ENCODE measurements at regions not wholly inside any gene's neighbourhood (a gene's known extent, or its start where the extent isn't known, plus 50 kb on each side); places are given as distances from the start of the nearest gene placed in this dataset.

GRCh38 chr10:31147210-31147608 lies 115.5 kb upstream of the ZNF438 start:
- DNase-seq = no peak

- no peak for DNase-seq
These were observed 117.3 kb upstream of the ZNF438 start for GRCh38 chr10:31148951-31149350.

DNA sequence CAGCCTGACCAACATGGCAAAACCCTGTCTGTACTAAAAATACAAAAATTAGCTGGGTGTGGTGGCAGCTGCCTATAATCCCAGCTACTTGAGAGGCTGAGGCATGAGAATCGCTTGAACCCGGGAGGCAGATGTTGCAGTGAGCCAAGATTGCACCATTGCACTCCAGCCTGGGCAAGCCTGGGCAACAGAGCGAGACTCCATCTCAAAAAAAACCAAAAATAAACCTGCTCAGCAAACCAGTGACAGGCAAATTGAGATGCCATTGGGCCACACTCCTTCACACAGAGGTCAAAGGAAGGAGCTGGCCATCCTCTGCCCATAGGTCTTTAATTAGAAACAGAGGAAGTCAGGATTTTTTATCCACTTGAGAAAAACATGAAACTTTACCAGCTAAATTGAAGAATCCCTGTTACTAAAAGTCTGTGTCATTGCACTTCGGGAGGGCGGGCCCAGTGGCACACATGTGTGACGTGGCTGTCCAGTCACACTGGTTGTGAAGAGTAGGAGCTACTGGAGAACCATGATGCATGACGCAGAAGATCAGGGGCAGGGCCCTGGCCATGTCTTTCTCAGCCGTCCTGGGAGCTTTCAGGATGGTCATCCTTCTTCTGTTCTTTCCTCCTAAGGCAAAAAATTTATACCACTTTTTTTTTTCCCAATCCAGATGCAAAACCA lies 118.3 kb upstream of the ZNF438 start:
- DNase-seq = no peak

DNA sequence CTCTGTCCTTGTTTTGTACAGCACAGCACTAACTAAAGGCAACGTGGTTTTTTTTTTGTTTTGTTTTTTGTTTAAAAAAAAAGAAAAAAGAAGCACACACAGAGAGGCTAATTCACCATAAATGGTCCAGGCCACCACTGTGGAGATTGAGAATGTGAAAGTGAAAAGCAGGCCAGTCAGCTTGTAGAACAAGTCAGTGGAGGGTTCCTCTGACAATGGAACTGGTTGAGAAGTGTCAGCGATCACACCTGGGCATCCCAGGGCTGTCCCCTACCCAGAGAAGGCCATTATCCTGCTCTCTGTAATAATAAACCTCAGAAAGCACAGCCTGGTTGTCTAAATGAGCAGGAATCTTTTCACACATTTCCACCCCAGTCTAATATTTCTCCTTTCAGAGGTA lies 119.6 kb upstream of the ZNF438 start:
- no peak for DNase-seq

DNA sequence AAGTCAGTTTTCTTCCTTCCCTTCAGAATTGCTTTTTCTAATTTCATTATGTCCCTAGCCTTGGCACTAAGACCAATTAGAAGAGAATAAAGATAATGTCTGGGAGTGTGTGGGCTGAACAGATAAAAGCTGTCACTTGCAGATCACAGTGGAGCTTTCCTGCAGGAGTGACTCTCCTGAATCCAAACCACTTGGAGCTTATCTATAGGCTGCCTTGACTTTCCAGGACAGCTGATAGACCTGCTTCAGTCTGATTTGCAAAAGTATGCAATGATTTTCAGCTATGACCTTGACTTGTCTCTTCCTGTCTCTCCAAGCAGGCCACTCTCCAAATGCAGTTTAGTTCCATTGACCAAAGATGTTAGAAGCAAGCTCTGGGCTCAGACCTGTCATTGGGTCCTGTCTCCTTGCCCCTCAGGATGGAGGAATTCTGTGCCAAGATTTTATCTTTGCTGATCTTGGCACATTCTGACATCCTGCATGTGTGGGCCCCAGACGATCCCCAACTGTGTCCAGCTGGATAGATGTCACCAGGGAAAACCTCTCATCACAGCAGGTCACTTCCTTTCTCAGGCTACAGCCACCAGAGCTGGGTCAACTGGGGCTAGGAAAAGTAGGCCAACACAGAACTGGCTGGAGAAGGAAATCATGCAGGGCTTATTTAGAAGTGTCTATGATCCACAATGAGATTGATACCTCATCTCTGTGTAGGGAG lies 120.9 kb upstream of the ZNF438 start:
- no peak for DNase-seq

GRCh38 chr10:31153161-31153560 lies 121.5 kb upstream of the ZNF438 start:
- no peak for DNase-seq

GRCh38 chr10:31153692-31154091 lies 122.0 kb upstream of the ZNF438 start:
- DNase-seq = no peak

GRCh38 chr10:31154996-31155395 lies 123.3 kb upstream of the ZNF438 start:
- DNase-seq = no peak

- DNase-seq = no peak
These were observed 125.7 kb upstream of the ZNF438 start for GRCh38 chr10:31157123-31158010.

- DNase-seq = no peak
These were observed 126.5 kb upstream of the ZNF438 start for GRCh38 chr10:31158011-31158658.

GRCh38 chr10:31166606-31167005 lies 134.9 kb upstream of the ZNF438 start:
- no peak for DNase-seq

DNA sequence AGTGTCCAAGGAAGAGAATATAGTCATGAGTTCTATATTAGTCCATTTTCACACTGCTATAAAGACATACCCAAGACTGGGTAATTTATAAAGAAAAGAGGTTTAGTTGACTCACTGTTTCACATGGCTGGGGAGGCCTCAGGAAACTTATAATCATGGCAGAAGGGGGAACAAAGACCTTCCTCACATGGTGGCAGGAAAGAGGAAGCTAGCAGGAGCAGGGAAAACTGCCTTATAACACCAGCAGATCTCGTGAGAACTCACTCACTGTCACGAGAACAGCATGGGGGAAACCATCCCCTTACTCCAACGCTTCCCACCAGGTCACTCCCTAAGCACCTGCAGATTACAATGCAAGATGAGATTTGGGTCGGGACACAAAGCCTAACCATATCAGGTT lies 139.0 kb upstream of the ZNF438 start:
- no peak for DNase-seq

DNA sequence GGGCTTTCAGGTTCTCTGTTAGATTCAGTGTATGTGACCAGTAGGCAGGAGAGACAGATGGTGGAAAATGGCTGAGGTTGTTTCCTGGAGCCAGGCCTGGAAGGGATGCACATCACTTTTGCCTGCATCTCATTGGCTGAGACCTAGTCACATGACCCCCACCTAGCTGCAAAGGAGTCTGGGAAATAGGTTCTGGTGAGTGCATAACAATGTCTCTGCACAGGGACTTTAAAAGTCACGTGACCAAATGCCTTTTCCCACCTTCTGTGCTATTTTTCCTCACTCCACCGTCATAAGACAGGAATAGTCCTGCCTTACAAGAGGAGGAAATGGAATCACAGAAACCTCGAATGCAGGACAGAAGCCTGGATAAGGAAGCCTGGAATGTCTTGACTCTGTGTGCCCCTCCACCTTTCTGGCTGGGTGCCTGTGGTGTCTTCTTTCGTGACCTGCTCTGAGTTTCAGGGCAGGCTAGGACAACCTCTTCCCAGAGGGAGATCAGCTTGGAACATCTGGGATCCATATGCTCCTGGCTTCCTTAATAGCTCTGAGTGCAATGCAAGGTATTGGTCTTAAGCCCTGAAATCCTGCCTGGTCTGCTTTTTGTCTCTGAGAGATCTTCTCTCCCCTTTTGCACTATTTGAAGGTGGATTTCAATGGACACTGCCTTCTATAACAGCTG lies 139.9 kb upstream of the ZNF438 start:
- DNase-seq = no peak

DNA sequence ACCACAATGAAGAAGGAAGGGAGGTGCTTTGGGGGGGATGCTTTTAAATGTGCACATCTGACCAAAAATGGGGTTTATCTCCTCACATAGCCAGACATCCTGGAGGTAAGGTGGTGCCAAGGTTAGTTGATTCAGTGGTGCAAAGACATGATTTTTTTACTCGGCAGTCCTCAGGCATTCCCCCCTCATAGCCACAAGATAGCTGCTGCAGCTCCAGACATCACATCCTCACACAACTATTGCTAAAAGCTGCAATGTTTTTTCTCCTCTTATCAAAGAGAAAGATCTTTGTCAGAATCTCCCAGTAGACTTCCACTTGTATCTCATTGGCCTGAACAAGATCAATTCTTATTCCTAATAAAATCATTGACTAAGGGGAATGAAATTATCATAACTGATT lies 141.3 kb upstream of the ZNF438 start:
- DNase-seq = no peak

- no peak for DNase-seq
These were observed 142.1 kb upstream of the ZNF438 start for GRCh38 chr10:31173752-31174151.

- no peak for DNase-seq
These were observed 139.8 kb upstream of the ZEB1 start for GRCh38 chr10:31179091-31179680.

GRCh38 chr10:31186225-31187000 lies 132.6 kb upstream of the ZEB1 start:
- no peak for DNase-seq

DNA sequence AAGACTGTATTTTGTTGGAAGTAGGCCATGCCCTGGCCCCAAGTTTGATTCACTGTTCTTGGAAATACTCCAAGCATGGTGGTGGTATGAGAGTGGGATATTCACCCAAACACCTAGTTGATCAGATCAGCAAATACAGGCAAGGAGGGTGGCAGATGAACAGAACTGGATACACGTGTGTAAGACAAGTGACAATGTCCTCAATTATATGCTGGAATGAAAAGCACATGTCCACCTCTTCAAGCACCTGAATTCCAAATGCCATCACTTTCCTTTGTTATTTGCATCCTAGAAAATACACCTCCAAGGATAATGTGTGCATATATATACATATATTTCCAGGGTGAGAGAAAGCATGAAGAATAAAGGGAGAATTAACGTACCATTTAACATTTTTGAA lies 131.8 kb upstream of the ZEB1 start:
- no peak for DNase-seq

- DNase-seq = no peak
These were observed 131.3 kb upstream of the ZEB1 start for GRCh38 chr10:31187607-31188210.

GRCh38 chr10:31188792-31189406 lies 130.1 kb upstream of the ZEB1 start:
- no peak for DNase-seq

Measured in activated naive CD4-positive, alpha-beta T cell treated with Interleukin-2 at 50 U/mL for 16 hours (primary cell).